Endothelial cell (in vitro differentiated cells): ENCODE measurements at regions not wholly inside any gene's neighbourhood (a gene's known extent, or its start where the extent isn't known, plus 50 kb on each side); places are given as distances from the start of the nearest gene placed in this dataset.

ENCODE experiments used
- DNase-seq: peaks from one replicate; pipeline ENCODE4 v3.0.0; 2021; ENCODE audit warnings: low spot score
- H3K27ac Mint-ChIP-seq: one replicate; pipeline ENCODE4 v1.8.0; 2021; ENCODE audit warnings: mixed read lengths, inconsistent platforms; ENCODE audit not compliant: unreplicated experiment
- H3K27me3 Mint-ChIP-seq: one replicate; pipeline ENCODE4 v1.8.0; 2021; ENCODE audit warnings: mild to moderate bottlenecking, moderate library complexity, mixed read lengths, inconsistent platforms; ENCODE audit not compliant: unreplicated experiment
- H3K36me3 Mint-ChIP-seq: one replicate; pipeline ENCODE4 v1.8.0; 2021; ENCODE audit warnings: mild to moderate bottlenecking, low read depth, mixed read lengths, inconsistent platforms; ENCODE audit not compliant: unreplicated experiment
- H3K4me1 Mint-ChIP-seq: one replicate; pipeline ENCODE4 v1.8.0; 2021; ENCODE audit warnings: mild to moderate bottlenecking, mixed read lengths, inconsistent platforms; ENCODE audit not compliant: unreplicated experiment
- H3K4me3 Mint-ChIP-seq: one replicate; pipeline ENCODE4 v1.8.0; 2021; ENCODE audit warnings: mild to moderate bottlenecking, mixed read lengths, inconsistent platforms; ENCODE audit not compliant: unreplicated experiment
- H3K9me3 Mint-ChIP-seq: one replicate; pipeline ENCODE4 v1.8.0; 2021; ENCODE audit warnings: mixed read lengths, inconsistent platforms; ENCODE audit not compliant: unreplicated experiment
- TF ChIP-seq, protein P1 (sequence below): fragments of 200-600 bp; sonication (generic); IDR thresholded peaks from one replicate; pipeline ENCODE4 v1.5.0; 2021; ENCODE audit warnings: antibody characterized with exemption; ENCODE audit not compliant: unreplicated experiment

- TF ChIP-seq, protein P1, sequence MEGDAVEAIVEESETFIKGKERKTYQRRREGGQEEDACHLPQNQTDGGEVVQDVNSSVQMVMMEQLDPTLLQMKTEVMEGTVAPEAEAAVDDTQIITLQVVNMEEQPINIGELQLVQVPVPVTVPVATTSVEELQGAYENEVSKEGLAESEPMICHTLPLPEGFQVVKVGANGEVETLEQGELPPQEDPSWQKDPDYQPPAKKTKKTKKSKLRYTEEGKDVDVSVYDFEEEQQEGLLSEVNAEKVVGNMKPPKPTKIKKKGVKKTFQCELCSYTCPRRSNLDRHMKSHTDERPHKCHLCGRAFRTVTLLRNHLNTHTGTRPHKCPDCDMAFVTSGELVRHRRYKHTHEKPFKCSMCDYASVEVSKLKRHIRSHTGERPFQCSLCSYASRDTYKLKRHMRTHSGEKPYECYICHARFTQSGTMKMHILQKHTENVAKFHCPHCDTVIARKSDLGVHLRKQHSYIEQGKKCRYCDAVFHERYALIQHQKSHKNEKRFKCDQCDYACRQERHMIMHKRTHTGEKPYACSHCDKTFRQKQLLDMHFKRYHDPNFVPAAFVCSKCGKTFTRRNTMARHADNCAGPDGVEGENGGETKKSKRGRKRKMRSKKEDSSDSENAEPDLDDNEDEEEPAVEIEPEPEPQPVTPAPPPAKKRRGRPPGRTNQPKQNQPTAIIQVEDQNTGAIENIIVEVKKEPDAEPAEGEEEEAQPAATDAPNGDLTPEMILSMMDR = no peak
- H3K9me3 Mint-ChIP-seq = peaks cover 6% of the 10 kb centered on the region
- peaks cover 5% of the 10 kb centered on the region for H3K27me3 Mint-ChIP-seq
- peaks cover 8% of the 10 kb centered on the region for H3K36me3 Mint-ChIP-seq
- H3K4me3 Mint-ChIP-seq = no peak overlapping the region
- peaks cover 20% of the 10 kb centered on the region for H3K4me1 Mint-ChIP-seq
- DNase-seq = no peak
- H3K27ac Mint-ChIP-seq = no peak overlapping the region
Observed at GRCh38 chr12:46534327-46534840, 161.8 kb upstream of the SLC38A2 start.

- Mint-ChIP-seq H3K36me3 (peaks cover 8% of the 10 kb centered on the region), H3K27me3 (peaks cover 5% of the 10 kb centered on the region), H3K4me1 (peaks cover 20% of the 10 kb centered on the region), H3K27ac (peak overlapping the region; percentile 67), H3K9me3 (peaks cover 10% of the 10 kb centered on the region), H3K4me3 (no peak overlapping the region)
- no peak for DNase-seq
- TF ChIP-seq, protein P1 = no peak
Observed at GRCh38 chr12:46533723-46534122, 161.2 kb upstream of the SLC38A2 start.

- peaks cover 8% of the 10 kb centered on the region for H3K36me3 Mint-ChIP-seq
- H3K4me3 Mint-ChIP-seq = no peak overlapping the region
- TF ChIP-seq, protein P1 = no peak
- H3K27ac Mint-ChIP-seq = no peak overlapping the region
- peaks cover 10% of the 10 kb centered on the region for H3K9me3 Mint-ChIP-seq
- H3K4me1 Mint-ChIP-seq = peaks cover 20% of the 10 kb centered on the region
- DNase-seq = no peak
- H3K27me3 Mint-ChIP-seq = peaks cover 5% of the 10 kb centered on the region
Observed at GRCh38 chr12:46531804-46532203, 159.2 kb upstream of the SLC38A2 start.

DNA sequence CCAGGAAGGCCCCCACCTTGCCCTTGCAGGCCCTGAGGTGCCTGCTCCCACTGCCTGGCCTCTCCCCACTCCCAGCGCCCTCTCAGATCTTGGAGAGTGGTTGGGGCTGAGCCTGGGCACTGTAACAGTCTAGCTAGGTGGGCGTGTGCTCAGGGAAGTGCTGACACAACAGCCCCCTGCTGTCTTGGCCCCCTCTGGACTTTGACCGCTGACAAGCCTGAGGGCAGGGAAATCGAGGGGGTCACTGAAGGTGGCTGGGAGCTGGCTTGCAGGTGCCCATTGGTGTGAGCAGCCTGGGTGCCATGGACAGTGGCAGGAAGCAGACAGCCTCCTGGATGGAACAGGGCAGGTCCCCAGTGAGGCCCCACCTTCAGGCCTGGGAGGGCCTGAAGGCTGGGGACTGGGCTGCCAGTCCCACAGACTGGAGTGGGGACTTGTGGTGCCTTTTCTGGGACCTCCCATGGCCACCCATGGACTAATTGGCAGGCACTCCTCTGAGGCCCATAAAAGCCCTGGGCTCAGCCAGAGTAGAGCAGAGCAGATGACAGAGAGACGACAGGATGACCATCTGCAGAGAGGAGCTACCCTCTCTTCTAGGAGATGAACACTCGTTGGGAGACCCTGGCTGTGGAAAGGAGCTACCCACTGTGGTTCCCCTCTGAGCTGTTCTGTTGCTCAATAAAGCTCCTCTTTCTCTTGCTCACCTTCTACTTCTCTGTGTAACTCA, 158.6 kb upstream of the SLC38A2 start:
- no peak overlapping the region for H3K4me3 Mint-ChIP-seq
- DNase-seq = no peak
- H3K27me3 Mint-ChIP-seq = peaks cover 5% of the 10 kb centered on the region
- peaks cover 20% of the 10 kb centered on the region for H3K4me1 Mint-ChIP-seq
- no peak overlapping the region for H3K27ac Mint-ChIP-seq
- TF ChIP-seq, protein P1 = no peak
- peaks cover 8% of the 10 kb centered on the region for H3K36me3 Mint-ChIP-seq
- peaks cover 10% of the 10 kb centered on the region for H3K9me3 Mint-ChIP-seq

DNA sequence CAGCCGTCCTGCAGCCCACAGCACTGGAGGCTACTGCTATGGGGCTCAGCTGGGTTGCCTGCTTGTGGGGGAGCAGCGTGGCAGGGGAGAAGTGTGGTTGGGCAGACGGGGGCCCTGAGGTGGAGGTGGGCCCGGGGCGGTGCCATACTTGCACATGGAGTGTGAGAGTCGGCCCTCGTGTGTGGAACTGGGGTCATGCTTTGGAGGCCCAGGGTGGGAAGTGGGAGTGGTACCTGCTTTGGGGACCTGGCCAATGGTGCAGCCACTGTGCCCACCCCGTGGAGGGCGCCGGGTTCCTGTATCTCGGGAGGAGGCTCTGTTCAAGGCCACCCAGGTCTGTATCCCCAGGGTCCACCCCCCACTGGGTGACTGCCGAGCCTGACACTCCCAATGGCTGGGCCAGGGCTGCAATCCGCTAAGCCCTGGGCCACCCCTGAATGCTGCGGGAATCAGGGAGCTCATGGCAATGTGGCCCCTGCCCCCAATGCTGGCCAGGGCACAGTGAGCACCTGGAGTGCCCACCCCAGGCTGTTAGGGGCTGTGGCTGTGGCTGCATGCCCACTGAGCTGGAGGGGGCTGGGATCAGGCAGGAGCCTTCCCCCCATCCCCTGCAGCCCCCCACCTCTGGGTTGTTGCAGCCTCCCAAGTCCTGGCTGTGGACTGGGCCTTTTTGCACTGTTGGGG, 157.9 kb upstream of the SLC38A2 start:
- TF ChIP-seq, protein P1 = no peak
- peaks cover 10% of the 10 kb centered on the region for H3K9me3 Mint-ChIP-seq
- H3K36me3 Mint-ChIP-seq = peaks cover 8% of the 10 kb centered on the region
- peaks cover 5% of the 10 kb centered on the region for H3K27me3 Mint-ChIP-seq
- peak overlapping the region; percentile 38 for H3K4me3 Mint-ChIP-seq
- peaks cover 20% of the 10 kb centered on the region for H3K4me1 Mint-ChIP-seq
- H3K27ac Mint-ChIP-seq = no peak overlapping the region
- DNase-seq = no peak
